ENCODE measurements at regions not wholly inside any gene's neighbourhood (a gene's known extent, or its start where the extent isn't known, plus 50 kb on each side); places are given as distances from the start of the nearest gene placed in this dataset.

GRCh38 chr13:104715111-104715510, 1648.9 kb upstream of the SLC10A2 start:
- Histone ChIP-seq H3K27me3 (ENCODE audit: control insufficient read depth, insufficient read depth, low read length) (no peaks in the 10 kb centered on the region), H3K4me1 (ENCODE audit: control insufficient read depth, extremely low read depth, insufficient read depth, low read length) (no peaks in the 10 kb centered on the region), H3K4me3 (replicated peaks in 1 of 4; ENCODE audit: control extremely low read depth in 1 of 4, insufficient read depth in 1 of 4, low read depth in 3 of 4, low read length in 4 of 4) (no peak overlapping the region), H3K9ac (ENCODE audit: insufficient read depth, low read length) (no peak overlapping the region), H3K36me3 (ENCODE audit: control insufficient read depth, insufficient read depth, low read length) (no peaks in the 10 kb centered on the region), H3K4me2 (ENCODE audit: extremely low read depth, insufficient read depth, low read length) (no peak overlapping the region), H3K27ac (ENCODE audit: insufficient read depth, low read length) (no peak overlapping the region), H4K20me1 (ENCODE audit: control insufficient read depth, extremely low read depth, insufficient read depth, low read length) (no peaks in the 10 kb centered on the region), H2AFZ (ENCODE audit: low read length) (no peak overlapping the region), H3K9me3 (ENCODE audit: control insufficient read depth, insufficient read depth, low read depth, low read length) (no peaks in the 10 kb centered on the region), H3K79me2 (ENCODE audit: control insufficient read depth, insufficient read depth, low read length) (no peaks in the 10 kb centered on the region)
- no peak for TF ChIP-seq EZH2 (IDR thresholded peaks at IDR 0.05; ENCODE audit: low read length, missing control alignments)
- no peak for TF ChIP-seq CTCF (conservative IDR thresholded peaks at IDR 0.05 in 1 of 2, IDR thresholded peaks at IDR 0.05 in 1 of 2; ENCODE audit: low read depth in 1 of 2, low read length in 2 of 2)
- no peak for DNase-seq (ENCODE audit: low read depth in 2 of 2)

- Histone ChIP-seq H3K36me3 (ENCODE audit: control insufficient read depth, insufficient read depth, low read length) (no peaks in the 10 kb centered on the region), H3K79me2 (ENCODE audit: control insufficient read depth, insufficient read depth, low read length) (no peaks in the 10 kb centered on the region), H3K27me3 (ENCODE audit: control insufficient read depth, insufficient read depth, low read length) (no peaks in the 10 kb centered on the region), H3K4me2 (ENCODE audit: extremely low read depth, insufficient read depth, low read length) (no peak overlapping the region), H3K9ac (ENCODE audit: insufficient read depth, low read length) (no peak overlapping the region), H3K4me3 (replicated peaks in 1 of 4; ENCODE audit: control extremely low read depth in 1 of 4, insufficient read depth in 1 of 4, low read depth in 3 of 4, low read length in 4 of 4) (no peak overlapping the region), H3K27ac (ENCODE audit: insufficient read depth, low read length) (no peak overlapping the region), H3K9me3 (ENCODE audit: control insufficient read depth, insufficient read depth, low read depth, low read length) (no peaks in the 10 kb centered on the region), H2AFZ (ENCODE audit: low read length) (no peak overlapping the region), H3K4me1 (ENCODE audit: control insufficient read depth, extremely low read depth, insufficient read depth, low read length) (no peaks in the 10 kb centered on the region), H4K20me1 (ENCODE audit: control insufficient read depth, extremely low read depth, insufficient read depth, low read length) (no peaks in the 10 kb centered on the region)
- no peak for TF ChIP-seq CTCF (conservative IDR thresholded peaks at IDR 0.05 in 1 of 2, IDR thresholded peaks at IDR 0.05 in 1 of 2; ENCODE audit: low read depth in 1 of 2, low read length in 2 of 2)
- no peak for TF ChIP-seq EZH2 (IDR thresholded peaks at IDR 0.05; ENCODE audit: low read length, missing control alignments)
- DNase-seq (ENCODE audit: low read depth in 2 of 2), result no peak
Measured at GRCh38 chr13:104705031-104705750, 1639.0 kb upstream of the SLC10A2 start.

- no peaks in the 10 kb centered on the region for H3K79me2 ChIP-seq (ENCODE audit: control insufficient read depth, insufficient read depth, low read length)
- no peaks in the 10 kb centered on the region for H3K9me3 ChIP-seq (ENCODE audit: control insufficient read depth, insufficient read depth, low read depth, low read length)
- no peak overlapping the region for H3K4me2 ChIP-seq (ENCODE audit: extremely low read depth, insufficient read depth, low read length)
- no peak overlapping the region for H2AFZ ChIP-seq (ENCODE audit: low read length)
- no peaks in the 10 kb centered on the region for H3K36me3 ChIP-seq (ENCODE audit: control insufficient read depth, insufficient read depth, low read length)
- TF ChIP-seq CTCF (conservative IDR thresholded peaks at IDR 0.05 in 1 of 2, IDR thresholded peaks at IDR 0.05 in 1 of 2; ENCODE audit: low read depth in 1 of 2, low read length in 2 of 2) (no peak), EZH2 (IDR thresholded peaks at IDR 0.05; ENCODE audit: low read length, missing control alignments) (no peak)
- H3K4me3 ChIP-seq (replicated peaks in 1 of 4; ENCODE audit: control extremely low read depth in 1 of 4, insufficient read depth in 1 of 4, low read depth in 3 of 4, low read length in 4 of 4), result no peak overlapping the region
- H3K9ac ChIP-seq (ENCODE audit: insufficient read depth, low read length), result no peak overlapping the region
- H3K4me1 ChIP-seq (ENCODE audit: control insufficient read depth, extremely low read depth, insufficient read depth, low read length), result no peaks in the 10 kb centered on the region
- no peaks in the 10 kb centered on the region for H3K27me3 ChIP-seq (ENCODE audit: control insufficient read depth, insufficient read depth, low read length)
- no peak overlapping the region for H3K27ac ChIP-seq (ENCODE audit: insufficient read depth, low read length)
- H4K20me1 ChIP-seq (ENCODE audit: control insufficient read depth, extremely low read depth, insufficient read depth, low read length), result no peaks in the 10 kb centered on the region
- DNase-seq (ENCODE audit: low read depth in 2 of 2), result no peak
Measured at GRCh38 chr13:104701591-104701990, 1635.4 kb upstream of the SLC10A2 start.
